ENCODE measurements at regions not wholly inside any gene's neighbourhood (a gene's known extent, or its start where the extent isn't known, plus 50 kb on each side); places are given as distances from the start of the nearest gene placed in this dataset.

GRCh38 chr7:155922067-155922816 is 110.0 kb upstream of the SHH start:
- Histone ChIP-seq H3K27me3 (no peaks in the 10 kb centered on the region), H3K27ac (no peak overlapping the region), H3K4me3 (no peak overlapping the region), H3K4me1 (ENCODE audit: insufficient read depth) (no peaks in the 10 kb centered on the region), H3K36me3 (no peaks in the 10 kb centered on the region), H3K9me3 (no peaks in the 10 kb centered on the region)
- intact Hi-C loops (cut with DNase I): no loop called here
- DNase-seq: no peak
- 82 to 87% (median 83%) methylated on average over 24 to 25 of the region's 25 CpGs for WGBS, 3 donors
- TF ChIP-seq, protein P1, sequence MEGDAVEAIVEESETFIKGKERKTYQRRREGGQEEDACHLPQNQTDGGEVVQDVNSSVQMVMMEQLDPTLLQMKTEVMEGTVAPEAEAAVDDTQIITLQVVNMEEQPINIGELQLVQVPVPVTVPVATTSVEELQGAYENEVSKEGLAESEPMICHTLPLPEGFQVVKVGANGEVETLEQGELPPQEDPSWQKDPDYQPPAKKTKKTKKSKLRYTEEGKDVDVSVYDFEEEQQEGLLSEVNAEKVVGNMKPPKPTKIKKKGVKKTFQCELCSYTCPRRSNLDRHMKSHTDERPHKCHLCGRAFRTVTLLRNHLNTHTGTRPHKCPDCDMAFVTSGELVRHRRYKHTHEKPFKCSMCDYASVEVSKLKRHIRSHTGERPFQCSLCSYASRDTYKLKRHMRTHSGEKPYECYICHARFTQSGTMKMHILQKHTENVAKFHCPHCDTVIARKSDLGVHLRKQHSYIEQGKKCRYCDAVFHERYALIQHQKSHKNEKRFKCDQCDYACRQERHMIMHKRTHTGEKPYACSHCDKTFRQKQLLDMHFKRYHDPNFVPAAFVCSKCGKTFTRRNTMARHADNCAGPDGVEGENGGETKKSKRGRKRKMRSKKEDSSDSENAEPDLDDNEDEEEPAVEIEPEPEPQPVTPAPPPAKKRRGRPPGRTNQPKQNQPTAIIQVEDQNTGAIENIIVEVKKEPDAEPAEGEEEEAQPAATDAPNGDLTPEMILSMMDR (IDR thresholded peaks at IDR 0.05): no peak
- TF ChIP-seq EP300 (IDR thresholded peaks at IDR 0.05) (no peak), POLR2A (IDR thresholded peaks at IDR 0.05) (no peak)

GRCh38 chr7:155921804-155922066 is 109.5 kb upstream of the SHH start:
- 89 to 92% (median 92%) methylated on average over 6 to 10 of the region's 10 CpGs for WGBS, 3 donors

GRCh38 chr7:155921086-155921803 is 109.0 kb upstream of the SHH start:
- 88 to 92% (median 92%) methylated on average over 12 of the region's 12 CpGs for WGBS, 3 donors
- intact Hi-C loops (cut with DNase I): no loop called here
- Histone ChIP-seq H3K27me3 (no peaks in the 10 kb centered on the region), H3K4me3 (no peak overlapping the region), H3K36me3 (no peaks in the 10 kb centered on the region), H3K9me3 (no peaks in the 10 kb centered on the region), H3K27ac (no peak overlapping the region), H3K4me1 (ENCODE audit: insufficient read depth) (no peaks in the 10 kb centered on the region)
- no peak for DNase-seq
- TF ChIP-seq, protein P1 (IDR thresholded peaks at IDR 0.05): no peak
- no peak for TF ChIP-seq EP300 (IDR thresholded peaks at IDR 0.05)
- TF ChIP-seq POLR2A (IDR thresholded peaks at IDR 0.05): no peak

More at GRCh38 chr7:155921804-155922066, 109.5 kb upstream of the SHH start:
- Histone ChIP-seq H3K9me3 (no peaks in the 10 kb centered on the region), H3K36me3 (no peaks in the 10 kb centered on the region), H3K4me3 (no peak overlapping the region), H3K27ac (no peak overlapping the region), H3K27me3 (no peaks in the 10 kb centered on the region), H3K4me1 (ENCODE audit: insufficient read depth) (no peaks in the 10 kb centered on the region)
- TF ChIP-seq, protein P1 (IDR thresholded peaks at IDR 0.05): no peak
- TF ChIP-seq EP300 (IDR thresholded peaks at IDR 0.05): no peak
- TF ChIP-seq POLR2A (IDR thresholded peaks at IDR 0.05): no peak
- intact Hi-C loops (cut with DNase I): no loop called here
- DNase-seq: no peak

DNA sequence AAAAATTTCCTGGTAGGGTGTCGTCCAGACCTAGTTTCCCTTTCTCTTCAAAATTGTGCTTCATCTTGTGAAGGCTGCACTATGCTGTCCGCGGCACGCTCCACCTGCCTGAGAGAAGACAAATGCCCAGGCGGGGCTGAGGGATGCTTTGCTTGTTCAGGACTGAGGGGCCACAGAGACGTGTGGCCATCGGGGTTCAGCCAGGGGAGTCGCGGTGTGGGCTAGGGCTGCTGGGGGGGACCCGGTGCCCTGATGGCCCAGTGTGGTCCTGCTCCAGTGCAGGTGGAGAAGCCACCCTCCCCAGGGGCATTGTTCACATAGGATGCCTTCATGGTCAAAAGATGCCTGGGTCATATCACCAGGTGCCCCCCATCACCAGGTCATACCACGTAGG is 107.8 kb upstream of the SHH start:
- Histone ChIP-seq H3K9me3 (no peaks in the 10 kb centered on the region), H3K36me3 (no peaks in the 10 kb centered on the region), H3K27me3 (no peaks in the 10 kb centered on the region), H3K27ac (no peak overlapping the region), H3K4me3 (no peak overlapping the region), H3K4me1 (ENCODE audit: insufficient read depth) (no peaks in the 10 kb centered on the region)
- 92 to 93% (median 92%) methylated on average over 11 of the region's 11 CpGs for WGBS, 3 donors
- TF ChIP-seq, protein P1 (IDR thresholded peaks at IDR 0.05): no peak
- TF ChIP-seq EP300 (IDR thresholded peaks at IDR 0.05) (no peak), POLR2A (IDR thresholded peaks at IDR 0.05) (no peak)
- no peak for DNase-seq
- intact Hi-C loops (cut with DNase I): no loop called here

Data from ovary (tissue), 7 donors.